Keratinocyte (primary cell): ENCODE measurements at regions not wholly inside any gene's neighbourhood (a gene's known extent, or its start where the extent isn't known, plus 50 kb on each side); places are given as distances from the start of the nearest gene placed in this dataset.

ENCODE experiments used
- EZH2 ChIP-seq: IDR thresholded peaks from one replicate; pipeline ENCODE4 v1.6.1; 2012; ENCODE audit warnings: inconsistent platforms, mild to moderate bottlenecking, low read length, moderate library complexity
- TF ChIP-seq, protein P1 (sequence below), 3 experiments: IDR thresholded peaks in 1 of 3; conservative IDR thresholded peaks in 1 of 3; optimal IDR thresholded peaks in 1 of 3; 2 replicates in 2 of 3; 3 replicates in 1 of 3; pipeline versions ENCODE3 to v1.5.1; 2011; ENCODE audit warnings: low read length in 3 of 3, mild to moderate bottlenecking in 3 of 3, moderate library complexity in 2 of 3, control low read depth in 1 of 3, inconsistent platforms in 1 of 3; ENCODE audit not compliant: insufficient read depth in 2 of 3; ENCODE audit errors: extremely low read depth in 1 of 3

DNA sequence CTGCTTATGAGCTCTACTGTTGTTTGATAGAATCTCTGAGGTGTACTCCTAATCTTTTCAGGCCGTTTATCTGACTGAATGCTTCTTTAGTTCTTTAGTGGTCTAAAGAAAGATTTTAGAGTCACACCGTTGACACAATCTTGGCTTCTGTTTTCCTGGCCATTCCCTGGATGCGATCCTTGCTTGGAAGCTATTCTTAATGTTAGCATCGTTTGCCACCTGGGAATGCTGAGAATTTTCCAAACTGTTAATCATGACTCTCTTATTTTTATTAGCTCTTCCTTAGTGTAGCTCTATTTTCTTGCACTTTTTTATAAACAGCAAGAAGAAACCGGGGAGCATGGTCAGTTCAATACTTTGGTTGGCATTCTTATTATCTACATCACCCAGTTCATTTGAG, 281.0 kb upstream of the PCDH20 start:
- TF ChIP-seq, protein P1, sequence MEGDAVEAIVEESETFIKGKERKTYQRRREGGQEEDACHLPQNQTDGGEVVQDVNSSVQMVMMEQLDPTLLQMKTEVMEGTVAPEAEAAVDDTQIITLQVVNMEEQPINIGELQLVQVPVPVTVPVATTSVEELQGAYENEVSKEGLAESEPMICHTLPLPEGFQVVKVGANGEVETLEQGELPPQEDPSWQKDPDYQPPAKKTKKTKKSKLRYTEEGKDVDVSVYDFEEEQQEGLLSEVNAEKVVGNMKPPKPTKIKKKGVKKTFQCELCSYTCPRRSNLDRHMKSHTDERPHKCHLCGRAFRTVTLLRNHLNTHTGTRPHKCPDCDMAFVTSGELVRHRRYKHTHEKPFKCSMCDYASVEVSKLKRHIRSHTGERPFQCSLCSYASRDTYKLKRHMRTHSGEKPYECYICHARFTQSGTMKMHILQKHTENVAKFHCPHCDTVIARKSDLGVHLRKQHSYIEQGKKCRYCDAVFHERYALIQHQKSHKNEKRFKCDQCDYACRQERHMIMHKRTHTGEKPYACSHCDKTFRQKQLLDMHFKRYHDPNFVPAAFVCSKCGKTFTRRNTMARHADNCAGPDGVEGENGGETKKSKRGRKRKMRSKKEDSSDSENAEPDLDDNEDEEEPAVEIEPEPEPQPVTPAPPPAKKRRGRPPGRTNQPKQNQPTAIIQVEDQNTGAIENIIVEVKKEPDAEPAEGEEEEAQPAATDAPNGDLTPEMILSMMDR (optimal IDR thresholded peaks at IDR 0.05 in 1 of 3, IDR thresholded peaks at IDR 0.05 in 1 of 3, conservative IDR thresholded peaks at IDR 0.05 in 1 of 3; ENCODE audit: extremely low read depth in 1 of 3, insufficient read depth in 2 of 3, low read length in 3 of 3) = no peak
- TF ChIP-seq EZH2 = no peak
